CD4-positive, CD25-positive, alpha-beta regulatory T cell (primary cell): ENCODE measurements at regions not wholly inside any gene's neighbourhood (a gene's known extent, or its start where the extent isn't known, plus 50 kb on each side); places are given as distances from the start of the nearest gene placed in this dataset.

Experiments
- ATAC-seq, 2 donors: fragments of 150-1000 bp; cut with Tn5 transposase; one replicate each; pipeline ENCODE4 v1.10.0; 2021; ENCODE audit warnings: low read depth in 2 of 2, moderate number of reproducible peaks in 2 of 2, moderate library complexity in 1 of 2
- DNase-seq, 3 donors: peaks; one replicate each; pipeline versions ENCODE4 v3.0.0 to v3.0.0-alpha.2; 2012 to 2022; ENCODE audit warnings: mixed read lengths in 1 of 3
- H3K27ac ChIP-seq: one replicate; pipeline ENCODE4 v1.7.0; 2013; ENCODE audit warnings: mild to moderate bottlenecking, low read length; ENCODE audit not compliant: insufficient read depth, poor library complexity, severe bottlenecking
- H3K27me3 ChIP-seq: one replicate; pipeline ENCODE4 v1.7.0; 2013; ENCODE audit warnings: low read length; ENCODE audit not compliant: control insufficient read depth, insufficient read depth
- H3K36me3 ChIP-seq: one replicate; pipeline ENCODE4 v1.7.0; 2013; ENCODE audit warnings: mild to moderate bottlenecking, low read length, moderate library complexity; ENCODE audit not compliant: control insufficient read depth, insufficient read depth
- H3K4me1 ChIP-seq: 2 replicates; pipeline ENCODE4 v1.7.0; 2013; ENCODE audit warnings: mild to moderate bottlenecking, low read length; ENCODE audit not compliant: insufficient read depth, control insufficient read depth, poor library complexity, severe bottlenecking
- H3K4me3 ChIP-seq: one replicate; pipeline ENCODE4 v1.7.0; 2013; ENCODE audit warnings: low read depth, mild to moderate bottlenecking, low read length, moderate library complexity
- H3K9me3 ChIP-seq, 2 experiments: 1 replicate in 1 of 2; 2 replicates in 1 of 2; pipeline ENCODE4 v1.7.0; 2013; ENCODE audit warnings: low read length in 2 of 2, mild to moderate bottlenecking in 1 of 2, moderate library complexity in 1 of 2; ENCODE audit not compliant: control insufficient read depth in 2 of 2
- H3K27ac Mint-ChIP-seq, 3 donors: one replicate each; pipeline ENCODE4 v1.8.0; 2020 to 2022; ENCODE audit warnings: mild to moderate bottlenecking in 3 of 3, mixed read lengths in 3 of 3, moderate library complexity in 2 of 3
- H3K27me3 Mint-ChIP-seq: one replicate; pipeline ENCODE4 v1.8.0; 2022; ENCODE audit warnings: mild to moderate bottlenecking, mixed read lengths
- H3K36me3 Mint-ChIP-seq: one replicate; pipeline ENCODE4 v1.8.0; 2020; ENCODE audit warnings: mixed read lengths
- H3K4me1 Mint-ChIP-seq, 4 donors: one replicate each; pipeline ENCODE4 v1.8.0; 2020 to 2022; ENCODE audit warnings: mixed read lengths in 4 of 4, mild to moderate bottlenecking in 1 of 4
- H3K4me3 Mint-ChIP-seq, 4 donors: one replicate each; pipeline ENCODE4 v1.8.0; 2020 to 2022; ENCODE audit warnings: mild to moderate bottlenecking in 4 of 4, mixed read lengths in 4 of 4, moderate library complexity in 3 of 4
- H3K9me3 Mint-ChIP-seq, 7 donors: one replicate each; pipeline ENCODE4 v1.8.0; 2020 to 2022; ENCODE audit warnings: mixed read lengths in 7 of 7, mild to moderate bottlenecking in 3 of 7, moderate library complexity in 2 of 7

DNA sequence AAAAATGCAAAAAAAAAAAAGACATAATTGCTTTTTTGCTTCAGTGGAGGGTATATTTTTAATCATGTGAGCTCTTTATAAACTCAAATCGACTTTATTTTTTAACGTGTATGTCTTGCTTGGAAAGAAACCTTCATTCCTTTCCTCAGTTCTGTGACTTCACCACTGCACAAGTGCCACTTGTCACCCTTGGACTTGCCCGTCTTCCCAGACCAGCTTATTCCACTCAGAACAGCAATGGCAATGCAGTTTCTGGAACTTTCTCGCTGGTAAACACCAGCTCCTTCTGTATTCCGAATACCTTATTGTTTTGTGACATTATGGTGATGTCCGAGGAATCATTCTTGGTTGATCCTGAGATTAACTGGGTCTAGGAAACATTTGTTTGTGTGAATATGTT is 440.5 kb upstream of the ADAMTS16 start:
- H3K27me3 ChIP-seq, result no peaks in the 10 kb centered on the region
- Mint-ChIP-seq H3K36me3 (no peaks in the 10 kb centered on the region), H3K4me3 (no peak overlapping the region), H3K4me1 (no peaks in the 10 kb centered on the region), H3K27me3 (no peaks in the 10 kb centered on the region), H3K9me3 (peaks cover 0 to 16% (median 4%) of the 10 kb centered on the region in 7 donors), H3K27ac (no peak overlapping the region)
- H3K36me3 ChIP-seq, result no peaks in the 10 kb centered on the region
- H3K9me3 ChIP-seq, result peaks cover 0 to 3% of the 10 kb centered on the region in 2 experiments
- H3K4me3 ChIP-seq, result no peak overlapping the region
- ATAC-seq (no peak), DNase-seq (no peak)
- H3K4me1 ChIP-seq, result no peaks in the 10 kb centered on the region
- no peak overlapping the region for H3K27ac ChIP-seq

DNA sequence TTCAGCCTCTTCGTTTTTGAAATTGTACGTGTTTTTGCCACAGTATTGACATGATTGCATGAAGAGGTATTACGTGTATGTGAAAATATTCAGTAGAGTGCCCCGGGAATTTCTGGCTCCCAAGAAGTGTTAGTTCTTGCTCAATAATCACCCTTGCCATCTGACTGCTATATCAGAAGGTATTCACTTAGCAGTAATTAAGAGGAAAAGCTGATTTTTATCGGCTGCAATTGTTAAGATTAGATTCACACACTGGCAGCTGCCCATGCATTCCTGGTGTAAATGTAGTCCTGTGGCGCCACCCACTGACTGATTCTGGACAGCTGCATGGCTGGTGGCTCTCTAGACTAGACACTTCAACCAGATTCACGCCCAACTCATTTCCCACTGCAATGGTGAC is 440.1 kb upstream of the ADAMTS16 start:
- ATAC-seq, result no peak
- DNase-seq, result no peak
- H3K27me3 Mint-ChIP-seq, result no peaks in the 10 kb centered on the region
- Histone ChIP-seq H3K27me3 (no peaks in the 10 kb centered on the region), H3K27ac (no peak overlapping the region), H3K9me3 (peaks cover 0 to 3% of the 10 kb centered on the region in 2 experiments), H3K4me1 (no peaks in the 10 kb centered on the region), H3K4me3 (no peak overlapping the region), H3K36me3 (no peaks in the 10 kb centered on the region)
- peaks cover 0 to 16% (median 4%) of the 10 kb centered on the region in 7 donors for H3K9me3 Mint-ChIP-seq
- H3K27ac Mint-ChIP-seq, result no peak overlapping the region
- H3K4me1 Mint-ChIP-seq, result no peaks in the 10 kb centered on the region
- H3K36me3 Mint-ChIP-seq, result no peaks in the 10 kb centered on the region
- no peak overlapping the region for H3K4me3 Mint-ChIP-seq

DNA sequence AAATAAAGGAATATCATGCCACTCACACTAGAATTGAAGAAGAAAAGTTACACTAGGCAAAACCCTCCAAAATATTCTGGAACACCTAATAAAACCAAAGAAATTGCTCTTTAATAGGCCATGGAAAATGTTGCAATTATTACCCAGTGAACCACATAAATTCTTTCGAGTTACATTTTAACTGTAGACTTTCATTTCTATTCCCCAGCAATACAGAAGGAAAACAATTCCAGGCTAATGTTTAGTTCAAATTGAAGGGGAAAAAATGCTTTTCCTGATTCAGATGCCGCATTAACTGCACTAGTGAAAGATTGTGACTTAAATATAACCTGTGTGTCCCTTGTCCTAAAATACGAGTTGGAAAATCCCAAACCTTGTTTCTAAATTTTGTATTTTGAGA is 439.3 kb upstream of the ADAMTS16 start:
- Mint-ChIP-seq H3K27me3 (no peaks in the 10 kb centered on the region), H3K36me3 (no peaks in the 10 kb centered on the region), H3K4me3 (no peak overlapping the region), H3K9me3 (peaks cover 0 to 11% (median 4%) of the 10 kb centered on the region in 7 donors), H3K4me1 (no peaks in the 10 kb centered on the region), H3K27ac (no peak overlapping the region)
- no peaks in the 10 kb centered on the region for H3K4me1 ChIP-seq
- H3K27me3 ChIP-seq, result no peaks in the 10 kb centered on the region
- ATAC-seq (no peak), DNase-seq (no peak)
- H3K36me3 ChIP-seq, result no peaks in the 10 kb centered on the region
- peaks cover 0 to 3% of the 10 kb centered on the region in 2 experiments for H3K9me3 ChIP-seq
- H3K27ac ChIP-seq, result no peak overlapping the region
- no peak overlapping the region for H3K4me3 ChIP-seq

DNA sequence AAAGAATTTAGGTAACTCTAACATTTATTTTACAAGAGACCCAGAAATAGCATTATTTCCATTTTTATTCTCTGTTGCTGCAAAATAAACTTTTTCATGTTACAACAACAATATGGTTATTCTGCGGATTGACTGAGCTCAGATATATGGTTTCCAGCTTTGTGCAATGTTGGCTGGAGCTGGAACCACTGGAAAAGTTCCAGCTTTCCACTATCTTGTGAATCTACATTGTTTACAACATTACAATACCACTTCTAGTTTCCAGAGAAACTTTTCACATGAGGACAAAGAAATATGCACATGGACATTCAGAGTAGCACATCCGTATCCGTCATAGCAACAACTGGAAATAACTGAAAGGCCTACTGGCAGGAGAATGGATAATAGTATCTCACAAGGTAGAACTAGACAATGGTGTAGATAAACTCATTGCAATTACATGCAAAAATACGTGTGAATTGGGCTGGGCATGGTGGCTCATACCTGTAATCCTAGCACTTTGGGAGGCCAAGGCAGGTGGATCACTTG is 436.1 kb upstream of the ADAMTS16 start:
- no peaks in the 10 kb centered on the region for H3K27me3 ChIP-seq
- Mint-ChIP-seq H3K27me3 (no peaks in the 10 kb centered on the region), H3K4me1 (no peaks in the 10 kb centered on the region), H3K27ac (no peak overlapping the region), H3K36me3 (no peaks in the 10 kb centered on the region), H3K4me3 (no peak overlapping the region), H3K9me3 (peaks cover 0 to 15% (median 5%) of the 10 kb centered on the region in 7 donors)
- peaks cover 0 to under 1% of the 10 kb centered on the region in 2 experiments for H3K9me3 ChIP-seq
- DNase-seq, result no peak
- no peak for ATAC-seq
- H3K27ac ChIP-seq, result no peak overlapping the region
- no peaks in the 10 kb centered on the region for H3K4me1 ChIP-seq
- no peaks in the 10 kb centered on the region for H3K36me3 ChIP-seq
- H3K4me3 ChIP-seq, result no peak overlapping the region

DNA sequence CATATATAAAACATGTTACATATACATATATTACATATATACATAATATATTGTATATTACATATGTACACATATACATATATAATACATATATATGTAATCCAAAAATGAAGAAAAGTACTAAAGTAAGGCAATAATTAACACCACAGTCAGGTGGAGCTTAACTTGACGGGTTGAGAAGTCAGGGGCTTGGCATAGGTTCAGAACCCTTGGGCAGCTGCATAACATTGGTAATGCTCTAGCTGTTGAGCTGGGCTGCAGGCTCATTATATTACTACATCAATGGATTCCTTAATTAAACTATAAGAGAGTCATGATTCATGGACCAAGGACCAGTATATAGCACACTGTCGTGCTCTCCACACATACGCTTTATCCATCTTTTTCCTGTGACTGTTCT is 435.2 kb upstream of the ADAMTS16 start:
- H3K4me1 ChIP-seq, result no peaks in the 10 kb centered on the region
- H3K4me3 Mint-ChIP-seq, result no peak overlapping the region
- no peak overlapping the region for H3K4me3 ChIP-seq
- DNase-seq (no peak), ATAC-seq (no peak)
- no peaks in the 10 kb centered on the region for H3K36me3 ChIP-seq
- peaks cover 0 to 13% (median 5%) of the 10 kb centered on the region in 7 donors for H3K9me3 Mint-ChIP-seq
- H3K27me3 ChIP-seq, result no peaks in the 10 kb centered on the region
- no peaks in the 10 kb centered on the region for H3K27me3 Mint-ChIP-seq
- H3K27ac ChIP-seq, result no peak overlapping the region
- H3K36me3 Mint-ChIP-seq, result no peaks in the 10 kb centered on the region
- no peak overlapping the region for H3K27ac Mint-ChIP-seq
- peaks cover 0 to 7% of the 10 kb centered on the region in 2 experiments for H3K9me3 ChIP-seq
- no peaks in the 10 kb centered on the region for H3K4me1 Mint-ChIP-seq

- Histone ChIP-seq H3K36me3 (no peaks in the 10 kb centered on the region), H3K27me3 (no peaks in the 10 kb centered on the region), H3K9me3 (no peaks in the 10 kb centered on the region), H3K4me3 (no peak overlapping the region), H3K27ac (no peak overlapping the region), H3K4me1 (no peaks in the 10 kb centered on the region)
- H3K36me3 Mint-ChIP-seq, result no peaks in the 10 kb centered on the region
- H3K9me3 Mint-ChIP-seq, result peaks cover 5 to 22% (median 9%) of the 10 kb centered on the region in 7 donors
- H3K4me1 Mint-ChIP-seq, result no peaks in the 10 kb centered on the region
- H3K27me3 Mint-ChIP-seq, result no peaks in the 10 kb centered on the region
- DNase-seq (no peak), ATAC-seq (no peak)
- no peak overlapping the region for H3K4me3 Mint-ChIP-seq
- no peak overlapping the region for H3K27ac Mint-ChIP-seq
Measured at GRCh38 chr5:4716781-4717180, 423.3 kb upstream of the ADAMTS16 start.

DNA sequence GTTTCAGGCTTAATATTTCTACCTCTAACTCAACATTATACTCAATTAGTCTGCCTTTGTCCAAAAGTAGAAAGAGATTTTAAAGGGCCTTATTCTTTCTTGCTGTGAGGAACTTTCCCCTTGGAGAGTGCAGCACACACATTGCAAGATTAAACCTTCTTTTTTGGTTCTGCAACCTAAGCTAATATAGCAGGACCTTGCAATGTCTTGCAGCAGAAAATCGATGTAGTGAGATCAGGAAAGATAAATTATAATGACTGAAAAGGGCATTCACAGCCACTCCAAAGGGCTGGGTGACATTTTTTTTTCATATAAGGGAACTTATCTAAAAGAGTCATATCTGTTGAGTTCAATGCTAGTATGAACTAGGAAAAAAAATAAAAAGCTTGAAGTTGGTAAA is 422.7 kb upstream of the ADAMTS16 start:
- Histone ChIP-seq H3K4me3 (no peak overlapping the region), H3K27me3 (no peaks in the 10 kb centered on the region), H3K27ac (no peak overlapping the region), H3K36me3 (no peaks in the 10 kb centered on the region), H3K9me3 (no peaks in the 10 kb centered on the region), H3K4me1 (no peaks in the 10 kb centered on the region)
- H3K27ac Mint-ChIP-seq, result no peak overlapping the region
- DNase-seq (no peak), ATAC-seq (no peak)
- no peaks in the 10 kb centered on the region for H3K4me1 Mint-ChIP-seq
- H3K27me3 Mint-ChIP-seq, result no peaks in the 10 kb centered on the region
- no peaks in the 10 kb centered on the region for H3K36me3 Mint-ChIP-seq
- no peak overlapping the region for H3K4me3 Mint-ChIP-seq
- H3K9me3 Mint-ChIP-seq, result peaks cover 2 to 16% (median 8%) of the 10 kb centered on the region in 7 donors

DNA sequence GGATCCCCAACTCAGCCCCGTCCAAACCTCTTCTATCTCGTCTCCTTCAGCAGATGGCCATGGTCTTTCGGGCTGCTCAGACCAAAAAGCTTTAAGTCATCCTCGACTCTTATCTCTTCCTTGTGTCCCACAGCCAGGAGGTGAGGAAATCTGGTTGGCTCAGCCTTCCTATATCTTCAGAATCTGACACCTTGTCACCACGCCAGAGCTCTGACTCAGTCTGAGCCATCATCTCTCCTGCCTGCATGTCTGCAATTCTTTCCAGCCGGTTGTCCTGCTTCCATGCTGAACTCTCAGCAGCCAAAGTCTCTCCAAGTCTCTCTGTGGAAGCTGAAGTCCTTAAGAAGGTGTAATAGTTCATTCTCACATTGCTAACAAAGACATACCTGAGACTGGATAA is 419.3 kb upstream of the ADAMTS16 start:
- no peaks in the 10 kb centered on the region for H3K27me3 ChIP-seq
- Mint-ChIP-seq H3K27me3 (no peaks in the 10 kb centered on the region), H3K27ac (no peak overlapping the region), H3K4me3 (no peak overlapping the region), H3K36me3 (no peaks in the 10 kb centered on the region), H3K9me3 (peaks cover 5 to 13% (median 6%) of the 10 kb centered on the region in 7 donors), H3K4me1 (no peaks in the 10 kb centered on the region)
- H3K36me3 ChIP-seq, result no peaks in the 10 kb centered on the region
- H3K9me3 ChIP-seq, result no peaks in the 10 kb centered on the region
- DNase-seq, result no peak
- H3K27ac ChIP-seq, result no peak overlapping the region
- no peak overlapping the region for H3K4me3 ChIP-seq
- ATAC-seq, result no peak
- H3K4me1 ChIP-seq, result no peaks in the 10 kb centered on the region
